IMR-90 (cell line): ENCODE measurements at regions not wholly inside any gene's neighbourhood (a gene's known extent, or its start where the extent isn't known, plus 50 kb on each side); places are given as distances from the start of the nearest gene placed in this dataset.

Experiments
- ATAC-seq: fragments of 200-7000 bp; cut with Tn5 transposase; 2 replicates; pipeline ENCODE4 v1.9.1; 2020; ENCODE audit warnings: low read depth, mild to moderate bottlenecking, moderate library complexity
- BruUV-seq: library from RNA; stranded (reverse); fragments of 400-500 nt; replicated peaks from 2 replicates; lab custom pipeline; 2021; lab: Mats Ljungman, UMichigan
- CTCF ChIA-PET: fragments of 300-600 bp; formaldehyde crosslinking; extraction: SDS; loops from one replicate; lab custom pipeline; 2021; ENCODE audit warnings: antibody characterized with exemption; lab: Yijun Ruan, JAX
- POLR2A ChIA-PET: fragments of 300-600 bp; sonication (Branson Sonifier 250); formaldehyde crosslinking; loops from one replicate; lab custom pipeline; 2022; ENCODE audit warnings: antibody characterized with exemption; ENCODE audit not compliant: unreplicated experiment; lab: Charles Lee
- DNase-seq: peaks from one replicate; pipeline ENCODE4 v3.0.0; 2013
- H2AFZ ChIP-seq: replicated peaks from 2 replicates; pipeline ENCODE3; 2013; ENCODE audit warnings: low read length, mild to moderate bottlenecking; ENCODE audit not compliant: poor library complexity
- H2AK5ac ChIP-seq: 2 replicates; pipeline ENCODE4 v1.6.1; 2013; ENCODE audit warnings: low read depth, low read length, inconsistent platforms
- H2AK9ac ChIP-seq: replicated peaks from 2 replicates; pipeline ENCODE3; 2013; ENCODE audit warnings: mild to moderate bottlenecking, low read depth, low read length, moderate library complexity; ENCODE audit not compliant: poor library complexity
- H2BK120ac ChIP-seq: 2 replicates; pipeline ENCODE4 v1.6.1; 2013; ENCODE audit warnings: low read depth, low read length, inconsistent platforms
- H2BK15ac ChIP-seq: 3 replicates; pipeline ENCODE4 v1.6.1; 2013; ENCODE audit warnings: low read depth, low read length, inconsistent platforms
- H2BK20ac ChIP-seq: 2 replicates; pipeline ENCODE4 v1.6.1; 2013; ENCODE audit warnings: low read depth, mild to moderate bottlenecking, inconsistent platforms, low read length, moderate library complexity
- H2BK5ac ChIP-seq: 2 replicates; pipeline ENCODE4 v1.6.1; 2013; ENCODE audit warnings: mild to moderate bottlenecking, low read depth, low read length, inconsistent platforms; ENCODE audit not compliant: poor library complexity, severe bottlenecking
- H3K14ac ChIP-seq: replicated peaks from 2 replicates; pipeline ENCODE4 v1.6.1; 2013; ENCODE audit warnings: low read depth, low read length, inconsistent platforms
- H3K18ac ChIP-seq: 2 replicates; pipeline ENCODE4 v1.6.1; 2013; ENCODE audit warnings: low read depth, low read length, control low read depth
- H3K23ac ChIP-seq: 2 replicates; pipeline ENCODE4 v1.6.1; 2013; ENCODE audit warnings: low read depth, low read length, inconsistent platforms
- H3K27ac ChIP-seq: 2 replicates; pipeline ENCODE4 v1.5.1; 2013; ENCODE audit warnings: mild to moderate bottlenecking, control low read depth, low read length; ENCODE audit not compliant: insufficient read depth
- H3K27me3 ChIP-seq: 2 replicates; pipeline ENCODE4 v1.6.1; 2013; ENCODE audit warnings: low read length; ENCODE audit not compliant: control insufficient read depth, insufficient read depth
- H3K36me3 ChIP-seq: 2 replicates; pipeline ENCODE4 v1.6.1; 2013; ENCODE audit warnings: low read length, mixed read lengths; ENCODE audit not compliant: control insufficient read depth, insufficient read depth
- H3K4ac ChIP-seq: 2 replicates; pipeline ENCODE4 v1.6.1; 2013; ENCODE audit warnings: low read depth, low read length, inconsistent platforms
- H3K4me1 ChIP-seq: 2 replicates; pipeline ENCODE4 v1.6.1; 2013; ENCODE audit warnings: low read length, mixed read lengths; ENCODE audit not compliant: control insufficient read depth, insufficient read depth
- H3K4me2 ChIP-seq: 2 replicates; pipeline ENCODE4 v1.6.1; 2013; ENCODE audit warnings: low read depth, mild to moderate bottlenecking, control low read depth, low read length, moderate library complexity
- H3K4me3 ChIP-seq: 2 replicates; pipeline ENCODE4 v1.5.1; 2013; ENCODE audit warnings: low read depth, mild to moderate bottlenecking, control low read depth, low read length, moderate library complexity; ENCODE audit not compliant: insufficient read depth
- H3K56ac ChIP-seq: 2 replicates; pipeline ENCODE4 v1.6.1; 2013; ENCODE audit warnings: low read length, inconsistent platforms; ENCODE audit not compliant: insufficient read depth; ENCODE audit errors: extremely low read depth
- H3K79me1 ChIP-seq, 2 experiments: 2 replicates each; pipeline ENCODE4 v1.6.1; 2013; ENCODE audit warnings: low read length in 2 of 2, inconsistent platforms in 1 of 2, low read depth in 1 of 2
- H3K9ac ChIP-seq: 2 replicates; pipeline ENCODE4 v1.6.1; 2013; ENCODE audit warnings: low read depth, low read length, control low read depth
- H3K9me1 ChIP-seq: 2 replicates; pipeline ENCODE4 v1.6.1; 2013; ENCODE audit warnings: low read length, inconsistent platforms; ENCODE audit not compliant: insufficient read depth
- H3K9me3 ChIP-seq: 2 replicates; pipeline ENCODE4 v1.6.1; 2013; ENCODE audit warnings: low read length; ENCODE audit not compliant: control insufficient read depth, insufficient read depth
- H4K20me1 ChIP-seq: 2 replicates; pipeline ENCODE4 v1.6.1; 2013; ENCODE audit warnings: low read length, inconsistent platforms; ENCODE audit not compliant: insufficient read depth
- H4K5ac ChIP-seq: 2 replicates; pipeline ENCODE4 v1.6.1; 2013; ENCODE audit warnings: mild to moderate bottlenecking, low read depth, low read length, control low read depth
- H4K8ac ChIP-seq, 2 experiments: 2 replicates each; pipeline ENCODE4 v1.6.1; 2013; ENCODE audit warnings: low read depth in 2 of 2, low read length in 2 of 2, control low read depth in 1 of 2, inconsistent platforms in 1 of 2
- H4K91ac ChIP-seq: 2 replicates; pipeline ENCODE4 v1.6.1; 2013; ENCODE audit warnings: low read depth, low read length, inconsistent platforms; ENCODE audit not compliant: insufficient read depth
- MAFK ChIP-seq: IDR thresholded peaks from 2 replicates; pipeline ENCODE4 v1.6.1; 2012; ENCODE audit warnings: low read depth, low read length, improper control_type of control experiment
- POLR2A ChIP-seq: IDR thresholded peaks from 2 replicates; pipeline ENCODE4 v1.6.1; 2012; ENCODE audit warnings: mild to moderate bottlenecking, low read depth, low read length
- RFX5 ChIP-seq: IDR thresholded peaks from 2 replicates; pipeline ENCODE4 v1.8.0; 2012; ENCODE audit warnings: low read depth, mild to moderate bottlenecking, low read length, moderate library complexity
- WGBS, 2 experiments: methylation state at CpG; one replicate each; pipeline versions ENCODE4 v1.1.5 to v1.1.7; 2013; ENCODE audit warnings: missing lambda C conversion rate in 2 of 2; ENCODE audit not compliant: insufficient read length in 1 of 2; ENCODE audit errors: extremely low coverage in 2 of 2; 5-methylcytosine and 5-hydroxymethylcytosine counted together
- dilution Hi-C: fragments of 300-500 bp; cut with HindIII; formaldehyde crosslinking; loops from one replicate; pipeline ENCODE4 v1.14.3; 2018; ENCODE audit warnings: low sequenced_read_pairs; ENCODE audit not compliant: unreplicated experiment
- in situ Hi-C: fragments of 300-500 bp; cut with MboI; formaldehyde crosslinking; loops from 3 replicates; pipeline ENCODE4 v1.14.3; 2019; ENCODE audit warnings: low sequenced_read_pairs, inconsistent platforms, mixed read lengths
- intact Hi-C: fragments of 100-400 bp; cut with micrococcal nuclease; formaldehyde crosslinking; loops from 2 replicates; pipeline ENCODE4 v1.10.0; 2022
- TF ChIP-seq, protein P1 (sequence below): fragments of 150-350 bp; IDR thresholded peaks from 2 replicates; pipeline ENCODE4 v1.6.1; 2016; ENCODE audit warnings: low read depth, mild to moderate bottlenecking, low read length, moderate library complexity, borderline replicate concordance
- TF ChIP-seq, protein P2 (sequence below): fragments of 150-350 bp; IDR thresholded peaks from 2 replicates; pipeline ENCODE4 v1.6.1; 2017; ENCODE audit warnings: mild to moderate bottlenecking, antibody characterized with exemption, low read length, low read depth

DNA sequence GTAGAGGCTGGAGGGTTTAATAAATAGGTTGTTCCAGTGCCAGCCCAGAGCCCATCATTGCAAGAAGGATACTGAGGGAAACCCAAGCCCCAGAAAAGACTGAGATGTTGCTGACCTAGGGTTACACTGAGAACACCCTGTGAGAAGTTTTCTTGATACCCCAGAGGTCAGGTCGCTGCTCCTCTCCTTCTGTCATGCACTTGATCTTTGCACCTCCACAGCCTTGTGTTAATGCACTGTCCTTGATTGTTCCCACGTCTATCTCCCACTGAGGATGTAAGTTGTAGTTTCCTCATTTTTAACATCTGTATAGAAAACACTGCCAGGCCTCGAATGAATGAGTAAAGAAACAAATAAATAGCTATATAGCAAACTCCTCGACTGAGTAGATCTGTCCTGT lies 195.3 kb upstream of the AHR start:
- Histone ChIP-seq H2BK120ac (no peak overlapping the region), H3K9me3 (no peaks in the 10 kb centered on the region), H3K4me2 (no peak overlapping the region), H3K14ac (no peak overlapping the region), H2BK20ac (no peak overlapping the region), H3K4me1 (peaks cover 3% of the 10 kb centered on the region), H3K23ac (no peak overlapping the region), H3K9ac (no peak overlapping the region), H4K20me1 (no peaks in the 10 kb centered on the region), H3K9me1 (peaks cover 3% of the 10 kb centered on the region; the same call in 1 of the 2 replicates), H3K36me3 (no peaks in the 10 kb centered on the region), H3K27me3 (no peaks in the 10 kb centered on the region), H2BK15ac (no peak overlapping the region), H2AK5ac (no peak overlapping the region), H2BK5ac (no peak overlapping the region), H3K56ac (no peak overlapping the region), H4K8ac (no peak overlapping the region), H3K18ac (no peak overlapping the region), H4K5ac (no peak overlapping the region), H2AK9ac (no peak overlapping the region), H2AFZ (no peak overlapping the region), H4K91ac (no peak overlapping the region), H3K4ac (no peak overlapping the region; the same call in 1 of the 2 replicates), H3K4me3 (no peak overlapping the region), H3K27ac (no peak overlapping the region), H3K79me1 (no peaks in the 10 kb centered on the region)
- ChIA-PET CTCF (no interaction called here), POLR2A (no interaction called here)
- intact Hi-C loops (no loop called here), in situ Hi-C loops (no loop called here), dilution Hi-C loops (no loop called here)
- no peak for TF ChIP-seq MAFK
- TF ChIP-seq RFX5: no peak
- TF ChIP-seq, protein P1, sequence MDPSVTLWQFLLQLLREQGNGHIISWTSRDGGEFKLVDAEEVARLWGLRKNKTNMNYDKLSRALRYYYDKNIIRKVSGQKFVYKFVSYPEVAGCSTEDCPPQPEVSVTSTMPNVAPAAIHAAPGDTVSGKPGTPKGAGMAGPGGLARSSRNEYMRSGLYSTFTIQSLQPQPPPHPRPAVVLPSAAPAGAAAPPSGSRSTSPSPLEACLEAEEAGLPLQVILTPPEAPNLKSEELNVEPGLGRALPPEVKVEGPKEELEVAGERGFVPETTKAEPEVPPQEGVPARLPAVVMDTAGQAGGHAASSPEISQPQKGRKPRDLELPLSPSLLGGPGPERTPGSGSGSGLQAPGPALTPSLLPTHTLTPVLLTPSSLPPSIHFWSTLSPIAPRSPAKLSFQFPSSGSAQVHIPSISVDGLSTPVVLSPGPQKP: no peak
- TF ChIP-seq, protein P2, sequence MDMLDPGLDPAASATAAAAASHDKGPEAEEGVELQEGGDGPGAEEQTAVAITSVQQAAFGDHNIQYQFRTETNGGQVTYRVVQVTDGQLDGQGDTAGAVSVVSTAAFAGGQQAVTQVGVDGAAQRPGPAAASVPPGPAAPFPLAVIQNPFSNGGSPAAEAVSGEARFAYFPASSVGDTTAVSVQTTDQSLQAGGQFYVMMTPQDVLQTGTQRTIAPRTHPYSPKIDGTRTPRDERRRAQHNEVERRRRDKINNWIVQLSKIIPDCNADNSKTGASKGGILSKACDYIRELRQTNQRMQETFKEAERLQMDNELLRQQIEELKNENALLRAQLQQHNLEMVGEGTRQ: no peak
- no peak for TF ChIP-seq POLR2A
- no TSS peak for BruUV-seq
- DNase-seq (no peak), ATAC-seq (no peak)
- no CpG with 5 or more reads among the region's 4 CpGs for WGBS, 2 experiments
